Muscle of arm (tissue), 1 donor: ENCODE measurements at regions not wholly inside any gene's neighbourhood (a gene's known extent, or its start where the extent isn't known, plus 50 kb on each side); places are given as distances from the start of the nearest gene placed in this dataset.
"Not testable (repeated sequence)": the region's sequence is repeated elsewhere in the genome, so short reads cannot be mapped to it uniquely, and the experiment has no call there.

Source experiments
- DNase-seq: peaks from one replicate; pipeline ENCODE4 v3.0.0-alpha.2; 2013

DNA sequence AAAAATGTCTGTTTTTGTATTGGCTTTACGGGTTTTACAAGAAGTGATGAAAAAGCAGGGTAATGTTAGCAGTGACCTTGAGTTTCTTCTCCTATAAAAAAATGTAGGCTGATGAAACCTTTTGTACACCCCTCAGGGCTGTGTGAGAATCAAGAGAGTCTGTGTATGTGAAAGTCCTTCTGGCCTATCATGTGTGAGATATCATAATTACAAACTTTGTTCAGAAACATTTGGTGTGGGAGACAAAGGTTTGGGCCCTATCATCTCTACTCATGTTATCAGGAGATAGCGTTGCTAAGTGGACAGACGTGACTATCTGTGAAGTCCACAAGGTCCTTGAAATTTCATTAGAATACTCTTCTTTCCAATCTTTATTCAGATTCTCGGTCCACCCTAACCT is 170.6 kb upstream of the HAND2 start:
- no peak for DNase-seq

DNA sequence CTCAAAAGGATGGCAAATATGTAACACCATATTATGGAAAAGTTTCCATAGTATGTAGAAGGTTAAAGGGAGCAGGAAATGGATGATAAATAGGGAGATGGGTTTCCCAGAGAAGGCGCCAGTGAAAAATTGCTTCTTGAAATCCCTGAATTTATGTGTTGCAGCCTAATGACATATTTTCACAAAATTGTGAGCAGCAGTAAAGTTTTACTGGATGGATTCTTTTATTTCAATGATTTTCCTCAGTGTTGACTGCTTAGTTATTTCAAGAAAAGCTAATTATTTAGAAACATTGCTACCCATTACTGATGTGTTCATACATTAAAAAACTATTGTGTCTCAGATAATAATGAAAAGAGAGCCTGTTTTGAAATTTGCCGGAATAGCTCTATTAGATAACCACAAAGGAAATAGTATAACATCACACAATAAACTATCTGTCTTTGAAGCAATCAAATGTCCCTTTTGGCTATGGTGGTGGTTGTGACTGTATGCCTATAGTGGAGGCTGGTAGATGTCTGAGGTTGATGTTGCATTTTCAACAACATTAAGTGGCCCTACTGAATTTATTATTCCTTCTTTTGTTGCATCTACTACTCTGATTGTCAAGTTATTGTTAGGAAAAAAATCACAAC is 169.9 kb upstream of the HAND2 start:
- DNase-seq, result no peak

DNA sequence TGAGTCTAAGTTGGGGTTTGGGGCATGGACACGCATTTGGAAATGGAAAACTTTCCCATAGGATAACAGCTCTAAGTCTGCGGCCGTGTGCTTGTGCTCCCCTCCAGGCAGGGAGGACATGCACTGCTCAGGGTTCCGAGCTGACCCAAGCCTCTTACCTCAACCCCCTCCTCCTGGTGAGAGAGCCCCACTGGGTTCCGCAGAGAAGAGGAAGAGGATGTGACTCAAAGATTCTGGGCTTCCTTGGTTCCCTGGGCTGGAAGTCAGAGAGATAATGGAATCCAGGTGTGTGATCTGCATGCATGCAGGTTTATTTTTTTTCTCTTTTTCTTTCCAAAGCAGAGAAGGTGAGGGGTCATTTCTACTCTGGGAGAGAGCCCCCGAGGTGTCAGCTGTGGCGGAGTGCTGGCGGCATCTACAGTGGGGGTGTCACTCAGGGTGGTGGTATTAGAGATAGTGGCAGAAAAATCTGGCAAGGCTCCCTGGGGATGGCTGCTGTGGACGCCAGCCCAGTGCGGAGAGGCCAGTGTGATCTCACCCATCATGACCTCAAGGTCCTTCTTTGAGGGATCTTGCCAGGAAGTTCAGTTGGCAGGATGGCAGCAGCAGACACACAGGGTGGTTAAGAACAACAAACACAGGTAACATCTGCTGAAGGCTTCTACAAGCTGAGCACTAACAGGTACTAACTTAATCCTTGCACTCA is 168.7 kb upstream of the HAND2 start:
- no peak for DNase-seq

DNA sequence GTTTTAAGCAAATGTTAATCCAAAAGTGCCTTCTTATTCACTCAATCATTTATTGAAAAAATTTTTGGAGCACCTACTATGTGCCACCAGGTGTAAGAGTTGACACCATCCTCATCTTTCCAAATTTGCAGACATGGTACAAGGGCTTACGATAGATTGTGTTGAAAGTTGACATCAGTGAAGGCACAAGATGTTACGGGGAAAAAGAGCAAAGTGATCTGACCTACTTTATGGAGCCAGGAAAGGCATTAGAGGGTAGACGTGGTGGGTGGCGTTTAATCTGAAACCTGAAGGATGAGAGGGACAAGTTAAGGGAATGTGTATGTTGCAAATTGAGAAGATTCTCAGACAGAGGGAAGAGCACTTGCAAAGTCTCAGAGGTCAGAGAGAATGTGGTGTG is 167.8 kb upstream of the HAND2 start:
- DNase-seq, result no peak

DNA sequence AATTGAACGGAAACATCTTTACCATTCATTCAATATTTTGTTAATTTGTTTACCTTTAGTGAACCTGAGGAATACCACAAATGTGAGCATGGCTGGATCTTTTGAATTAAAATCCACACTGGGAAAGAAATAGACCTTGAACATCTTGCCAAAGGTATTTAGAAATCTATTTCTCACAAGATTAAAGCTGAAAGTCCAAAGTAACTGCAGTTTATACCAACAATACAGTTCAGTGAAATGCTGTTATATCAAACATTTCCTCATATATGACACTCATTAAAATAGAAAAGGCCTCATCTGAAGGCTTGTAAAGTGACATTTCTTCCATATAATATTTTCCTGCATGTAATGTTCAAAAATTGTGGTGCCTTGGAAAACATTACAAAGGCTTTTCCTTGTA is 166.5 kb upstream of the HAND2 start:
- DNase-seq, result no peak

DNA sequence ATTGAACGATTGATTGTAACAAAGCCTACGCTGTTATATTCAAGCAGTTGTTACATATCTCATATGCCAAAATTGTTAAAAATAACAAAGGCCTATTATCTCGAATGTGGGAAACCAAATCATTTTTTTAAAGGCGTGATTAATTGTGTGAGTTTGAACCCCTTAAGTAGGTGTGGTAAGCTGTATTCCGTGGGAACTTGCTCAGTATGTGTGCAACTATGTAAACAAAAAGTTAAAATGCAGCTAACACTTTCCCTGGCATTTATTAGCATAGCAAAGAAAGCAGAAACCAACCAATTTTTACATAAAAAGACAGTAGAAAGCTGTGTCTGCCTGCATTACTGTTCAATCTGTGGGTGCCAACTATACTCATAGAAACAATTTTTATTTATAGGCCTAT is 166.0 kb upstream of the HAND2 start:
- no peak for DNase-seq

DNA sequence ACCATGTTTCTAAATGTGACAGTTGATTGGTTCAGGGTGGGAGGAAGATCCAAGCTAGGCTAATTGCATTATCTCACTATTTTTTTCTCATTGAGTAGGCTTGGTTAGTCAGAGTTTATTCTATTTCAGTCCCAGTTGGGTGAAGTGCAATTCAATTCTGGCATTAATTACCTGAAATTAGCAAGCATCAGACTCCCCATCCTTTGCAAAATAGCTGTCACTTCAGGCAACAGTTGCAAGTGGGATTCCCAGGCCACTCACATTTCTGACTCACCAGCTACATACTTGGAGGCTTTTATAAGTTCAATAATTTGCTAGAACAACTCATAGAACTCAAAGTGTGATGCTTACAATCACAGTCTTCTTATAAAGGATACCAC is 155.8 kb upstream of the HAND2 start:
- no peak for DNase-seq

DNA sequence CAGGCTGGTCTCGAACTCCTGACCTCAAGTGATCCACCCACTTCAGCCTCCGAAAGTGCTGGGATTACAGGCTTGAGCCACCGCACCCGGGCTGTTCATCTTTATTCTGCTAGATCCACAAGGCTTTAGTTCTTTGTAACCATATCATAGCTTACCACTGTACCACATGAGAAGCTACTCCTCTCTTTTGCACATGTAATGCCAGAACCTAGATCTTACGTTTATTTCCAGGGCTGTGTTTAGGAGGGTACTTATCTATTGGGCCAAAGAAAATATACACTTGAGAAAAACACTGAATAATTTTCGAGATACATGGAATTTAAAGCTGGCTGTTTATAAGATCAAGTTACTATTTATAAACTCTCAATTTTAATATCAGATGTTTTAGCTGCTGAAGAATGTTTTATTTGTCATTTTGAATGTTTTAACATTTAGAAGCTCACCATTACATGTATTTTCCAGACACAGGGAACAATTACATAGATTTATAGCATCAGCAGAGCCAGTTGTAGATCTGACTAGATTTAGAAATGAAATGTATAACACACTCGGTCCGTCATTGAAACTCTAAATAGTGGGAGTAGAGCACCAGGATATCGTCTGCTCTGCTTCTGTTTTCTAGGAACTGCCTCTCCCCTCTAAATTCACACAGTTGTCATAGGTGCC is 155.3 kb upstream of the HAND2 start:
- DNase-seq, result no peak

DNA sequence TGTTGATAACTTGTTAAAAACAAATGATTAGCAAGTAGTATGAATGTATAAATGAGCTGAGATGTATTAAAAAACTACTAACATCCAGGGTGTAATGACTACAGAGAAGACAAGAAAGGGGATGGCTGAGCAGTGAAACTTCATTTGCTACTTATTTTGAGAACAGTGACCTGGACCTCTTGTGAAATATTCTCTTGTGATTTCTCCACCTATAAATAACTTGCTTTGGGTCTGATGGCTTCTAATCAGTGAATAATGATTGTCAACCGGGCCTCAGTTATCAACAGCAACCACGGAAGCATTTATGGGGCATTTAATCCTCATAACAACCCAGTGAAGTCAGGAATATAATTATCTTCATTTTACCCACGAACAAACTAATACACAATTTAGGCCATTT is 154.2 kb upstream of the HAND2 start:
- DNase-seq, result no peak

DNA sequence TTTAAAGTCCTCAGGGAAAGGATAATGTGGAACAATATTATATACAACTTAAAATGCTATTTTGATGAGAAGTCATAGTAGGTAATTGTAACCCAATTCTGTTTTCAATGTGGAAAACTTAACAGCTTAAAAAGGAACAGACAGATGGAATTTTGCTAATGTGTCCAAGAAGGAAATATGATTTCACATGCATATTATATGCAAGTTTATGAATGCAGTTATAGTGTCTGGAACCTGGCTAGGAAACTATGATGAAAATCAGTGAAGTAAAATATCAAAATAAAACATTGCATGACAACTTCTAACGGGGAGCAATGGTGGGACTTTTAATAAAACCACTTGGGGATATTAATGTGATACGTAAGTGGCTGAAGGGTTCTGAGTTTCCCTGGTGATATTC is 152.6 kb upstream of the HAND2 start:
- peak; percentile 43 for DNase-seq

DNA sequence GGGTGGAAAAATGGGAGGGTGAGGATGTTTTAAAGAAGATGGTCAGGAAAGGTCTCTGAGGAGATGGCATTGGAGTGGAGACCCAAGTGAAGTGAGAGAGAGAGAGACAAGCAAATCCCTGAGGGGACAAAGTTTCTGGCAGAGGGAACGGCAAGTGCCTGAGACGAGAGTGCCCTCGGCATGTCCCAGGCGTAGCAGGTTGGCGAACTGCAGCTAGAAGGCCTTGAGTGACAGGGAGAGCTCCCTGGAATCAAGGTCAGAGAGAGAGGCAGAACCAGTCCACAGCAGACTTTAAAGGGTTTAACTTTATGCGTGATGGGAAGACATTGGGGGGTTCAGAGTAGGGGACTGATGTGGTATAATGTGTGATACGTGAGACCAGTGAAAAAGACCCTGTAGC is 150.2 kb upstream of the HAND2 start:
- no peak for DNase-seq

DNA sequence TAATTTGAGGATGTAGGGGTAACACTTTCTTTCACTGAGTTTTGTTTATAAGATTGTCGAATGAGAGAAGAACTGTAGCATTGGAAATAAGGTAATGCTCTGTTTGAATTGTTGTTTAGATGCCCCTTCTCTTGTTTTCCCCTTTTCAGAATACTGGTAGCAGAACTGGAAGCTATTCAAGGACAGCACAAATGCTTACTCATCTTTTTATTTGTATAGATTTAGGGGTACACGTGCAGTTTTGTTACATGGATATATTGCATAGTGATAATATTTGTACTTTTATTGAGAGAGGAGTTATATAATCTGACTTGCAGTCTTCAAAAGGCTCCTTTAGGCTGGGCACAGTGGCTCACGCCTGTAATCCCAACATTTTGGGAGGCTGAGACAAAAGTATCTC is 145.4 kb upstream of the HAND2 start:
- DNase-seq, result no peak

DNA sequence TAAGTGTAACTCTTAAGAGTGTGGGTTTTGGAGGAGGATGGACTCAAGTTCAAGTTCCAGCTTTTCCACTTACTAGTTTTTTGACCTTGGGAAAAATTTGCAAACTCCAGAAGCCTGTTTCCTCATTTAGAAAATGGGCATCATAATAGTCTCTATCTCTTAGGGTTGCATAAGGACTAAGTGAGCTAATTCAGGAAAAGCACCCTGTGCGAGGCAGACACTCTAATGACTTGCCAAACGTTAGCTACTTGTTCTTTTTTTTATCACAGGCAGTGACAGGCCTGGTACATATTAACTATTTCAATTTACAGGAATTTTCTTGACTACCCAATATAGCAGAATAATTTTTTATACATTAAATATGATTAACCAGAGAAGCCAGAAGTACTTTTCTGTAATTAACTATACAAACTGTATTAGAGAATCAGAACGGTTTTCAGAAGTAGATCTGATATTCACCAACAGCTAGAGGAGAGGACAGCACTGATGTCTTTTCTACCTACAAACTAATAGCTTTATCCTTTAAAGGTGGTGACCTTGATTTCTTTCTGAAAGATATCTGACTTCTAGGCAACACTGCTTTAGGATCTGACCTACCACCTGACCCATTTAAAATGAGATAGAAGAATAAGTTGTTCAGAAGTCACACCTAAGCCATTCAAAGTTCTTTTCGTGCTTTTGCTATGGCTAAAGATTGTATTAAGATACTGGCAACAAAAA is 139.6 kb upstream of the HAND2 start:
- DNase-seq, result no peak

DNA sequence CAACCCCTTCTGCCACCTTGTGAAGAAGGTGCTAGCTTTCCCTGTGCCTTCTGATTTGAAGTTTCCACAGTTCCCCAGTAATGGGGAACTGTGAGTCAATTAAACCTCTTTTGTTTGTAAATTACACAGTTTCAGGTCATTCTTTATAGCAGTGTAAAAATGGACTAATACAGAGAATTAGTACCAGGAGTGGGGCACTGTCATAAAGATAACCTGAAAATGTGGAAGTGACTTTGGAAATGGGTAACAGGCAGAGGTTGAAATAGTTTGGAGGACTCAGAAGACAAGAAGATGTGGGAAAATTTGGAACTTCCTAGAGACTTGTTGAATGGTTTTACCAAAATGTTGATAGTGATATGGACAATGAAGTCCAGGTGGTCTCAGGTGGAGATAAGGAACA is 131.0 kb upstream of the HAND2 start:
- no peak for DNase-seq

DNA sequence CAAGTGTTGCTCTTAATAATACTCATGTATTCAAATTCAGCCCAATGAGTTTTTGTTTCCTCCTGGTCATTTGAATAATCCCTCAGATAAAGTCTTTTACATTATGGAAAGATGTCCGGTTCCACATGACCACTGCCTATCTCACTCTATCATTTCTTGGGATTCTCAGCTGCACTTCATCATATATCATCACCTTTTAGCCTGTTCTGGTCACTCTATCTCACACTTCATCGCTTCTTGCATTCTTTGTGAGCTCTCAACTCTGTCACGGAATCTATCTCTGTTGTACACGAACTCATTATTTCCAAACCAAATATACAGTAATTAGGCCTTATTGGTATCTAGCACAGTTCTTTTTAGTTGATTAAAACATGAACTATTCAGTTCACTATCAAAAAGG is 126.9 kb upstream of the HAND2 start:
- no peak for DNase-seq

DNA sequence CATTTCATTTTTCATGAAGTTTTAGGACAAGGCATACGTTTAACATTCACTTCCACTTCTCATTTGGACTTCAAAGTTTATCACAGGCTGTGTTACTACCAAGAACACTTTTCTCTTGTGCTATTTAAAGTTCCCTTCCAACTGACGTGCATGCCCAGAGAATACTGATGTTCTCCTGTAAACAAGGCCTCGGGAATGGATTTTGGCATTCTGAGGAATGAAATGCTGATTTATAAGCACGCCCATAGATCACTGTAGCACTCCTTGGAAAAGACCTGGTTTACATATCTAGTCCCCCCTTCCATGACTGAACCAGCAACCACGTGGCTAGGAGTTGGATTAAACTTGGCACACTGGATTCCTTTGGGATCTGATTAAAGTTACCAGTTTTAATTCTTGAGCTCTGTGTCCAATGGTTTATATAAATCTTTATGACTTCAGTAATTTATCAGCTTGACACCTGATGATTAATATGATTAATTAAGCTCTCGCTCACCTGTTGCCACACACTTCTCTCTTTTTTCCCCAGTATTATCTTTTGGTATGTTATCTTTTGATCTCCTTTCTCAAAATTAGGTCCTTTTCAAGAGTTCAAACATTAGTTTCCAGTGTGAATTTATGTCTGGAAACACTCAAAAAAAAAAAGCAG is 122.4 kb upstream of the HAND2 start:
- DNase-seq, result no peak

DNA sequence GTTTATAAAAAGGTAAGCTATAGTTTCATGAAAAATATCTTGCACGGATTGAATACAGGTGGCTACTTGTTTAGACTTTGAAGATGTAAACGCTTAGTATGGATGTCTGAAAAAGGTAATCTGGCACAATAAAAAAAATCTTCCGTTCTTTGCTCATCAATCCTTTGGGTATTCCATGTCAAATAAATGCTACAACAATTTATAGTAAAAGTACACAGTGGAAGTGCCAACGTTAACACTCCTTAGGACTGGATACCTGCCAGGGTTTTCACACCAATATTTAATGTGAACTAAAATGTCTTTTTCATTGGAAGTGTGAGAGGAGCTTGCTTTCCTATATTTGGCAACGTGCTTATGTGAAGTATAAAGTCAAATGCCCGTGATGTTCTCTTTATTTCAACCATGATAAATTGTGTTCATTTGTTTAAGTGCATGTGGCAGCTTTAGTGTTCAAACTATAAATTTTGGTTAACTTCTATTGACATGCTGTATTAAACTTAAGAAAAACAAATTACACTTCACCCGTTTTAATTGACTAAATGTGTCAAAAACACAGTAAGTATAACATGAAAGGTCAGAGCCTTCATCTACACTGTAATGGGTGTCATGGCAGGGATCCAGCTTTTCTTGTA is 121.7 kb upstream of the HAND2 start:
- no peak for DNase-seq

DNA sequence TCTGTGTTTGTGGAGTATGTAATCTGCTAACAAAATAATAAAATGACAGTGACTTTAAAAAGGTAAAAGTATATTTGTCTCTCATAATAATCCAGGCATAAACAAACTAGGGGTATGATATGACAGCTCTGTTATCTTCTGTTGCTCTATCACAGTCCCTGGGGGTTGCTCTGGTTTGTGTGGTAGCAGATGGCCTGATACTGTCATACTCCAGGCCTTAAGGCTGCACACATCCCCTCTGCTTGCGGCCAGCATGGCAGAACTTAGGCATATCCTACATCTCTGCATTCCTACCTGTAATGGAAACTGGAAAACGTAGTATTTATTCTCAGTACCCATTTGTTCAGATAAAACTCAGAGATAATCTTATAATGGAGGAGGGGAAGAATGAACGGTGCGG is 117.9 kb upstream of the HAND2 start:
- no peak for DNase-seq

DNA sequence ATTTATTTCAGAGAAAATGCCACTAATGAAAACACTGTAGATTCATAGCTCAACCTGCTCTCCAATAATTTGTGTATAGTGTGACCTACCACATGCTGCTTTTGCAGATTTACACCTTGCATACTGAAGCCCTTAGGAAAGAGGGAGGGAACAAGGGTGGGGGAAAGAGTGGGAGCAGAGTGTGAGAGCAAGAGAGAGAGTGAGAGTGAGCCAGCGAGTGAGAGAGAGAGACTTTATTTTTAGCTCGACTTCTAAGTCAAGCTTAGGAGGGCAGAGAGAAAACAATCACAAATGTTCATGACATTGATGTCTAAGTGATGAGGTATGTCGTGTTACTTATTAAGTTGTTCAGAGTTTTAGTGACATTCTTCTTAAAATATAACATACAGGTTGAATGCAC is 112.5 kb upstream of the HAND2 start:
- DNase-seq, result no peak

DNA sequence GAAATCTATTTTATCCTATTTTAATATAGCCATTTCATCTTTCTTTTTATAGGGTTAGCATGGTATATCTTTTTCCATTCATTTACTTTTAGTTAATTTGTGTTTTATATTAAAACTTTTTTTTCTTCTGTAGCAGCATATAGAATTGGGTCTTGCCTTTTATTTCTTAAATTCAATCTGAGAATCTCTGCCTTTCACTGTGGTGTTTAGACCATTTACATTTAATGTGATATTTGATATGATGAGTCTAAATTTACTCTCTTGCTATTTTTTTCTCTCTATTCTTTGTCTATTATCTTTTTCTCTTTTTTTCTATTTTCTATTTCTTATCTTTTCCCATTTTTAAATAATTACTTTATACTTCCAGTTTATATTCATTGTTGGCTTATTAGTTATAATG is 105.4 kb upstream of the HAND2 start:
- DNase-seq, result no peak

DNA sequence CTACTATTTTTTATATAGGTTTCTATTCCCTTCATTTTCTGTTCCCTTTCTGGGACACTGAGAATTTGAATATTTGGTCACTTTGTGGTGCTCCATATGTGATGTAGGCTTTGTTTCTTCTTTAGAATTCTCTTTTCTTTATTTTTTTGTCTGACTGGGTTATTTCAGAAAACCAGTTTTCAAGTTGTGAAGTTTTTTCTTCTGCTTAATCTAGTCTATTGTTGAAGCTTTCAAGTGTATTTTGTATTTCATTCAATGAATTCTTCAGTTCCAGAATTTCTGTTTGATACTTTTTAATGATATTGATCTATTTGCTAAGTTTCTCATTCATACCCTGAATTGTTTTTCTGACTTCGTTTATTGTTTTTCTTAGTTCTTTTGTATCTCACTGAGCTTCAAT is 96.2 kb upstream of the HAND2 start:
- DNase-seq, result no peak

DNA sequence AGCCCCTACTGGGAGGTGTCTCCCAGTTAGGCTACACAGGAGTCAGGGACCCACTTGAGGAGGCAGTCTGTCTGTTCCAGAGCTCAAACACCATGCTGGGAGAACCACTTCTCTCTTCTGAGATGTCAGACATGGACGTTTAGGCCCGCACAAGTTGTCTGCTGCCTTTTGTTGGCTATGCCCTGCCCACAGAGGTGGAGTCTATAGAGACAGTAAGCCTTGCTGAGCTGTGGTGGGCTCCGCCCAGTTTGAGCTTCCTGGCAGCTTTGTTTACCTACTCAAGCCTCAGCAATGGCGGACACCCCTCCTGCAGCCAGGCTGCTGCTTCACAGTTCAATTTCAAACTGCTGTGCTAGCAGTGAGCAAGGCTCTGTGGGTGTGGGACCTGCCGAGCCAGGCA is 88.6 kb upstream of the HAND2 start:
- not testable (repeated sequence) for DNase-seq
